Activated naive CD4-positive, alpha-beta T cell treated with anti-CD3 and anti-CD28 coated beads for 36 hours (primary cell): ENCODE measurements at regions not wholly inside any gene's neighbourhood (a gene's known extent, or its start where the extent isn't known, plus 50 kb on each side); places are given as distances from the start of the nearest gene placed in this dataset.
"Not testable (repeated sequence)": the region's sequence is repeated elsewhere in the genome, so short reads cannot be mapped to it uniquely, and the experiment has no call there.

ENCODE experiments used
- CTCF ChIA-PET: fragments of 350-600 bp; sonication (Branson Sonifier 250); formaldehyde crosslinking; loops from one replicate; lab custom pipeline; 2021; ENCODE audit warnings: antibody characterized with exemption; lab: Charles Lee
- DNase-seq: peaks from one replicate; pipeline ENCODE4 v3.0.0-alpha.2; 2020
- H3K27ac Mint-ChIP-seq: one replicate; pipeline ENCODE4 v1.8.0; 2021; ENCODE audit warnings: mild to moderate bottlenecking, mixed read lengths
- H3K27me3 Mint-ChIP-seq: one replicate; pipeline ENCODE4 v1.8.0; 2021; ENCODE audit warnings: low read depth, mixed read lengths
- H3K36me3 Mint-ChIP-seq: one replicate; pipeline ENCODE4 v1.8.0; 2021; ENCODE audit warnings: low read depth, mixed read lengths
- H3K4me1 Mint-ChIP-seq: one replicate; pipeline ENCODE4 v1.8.0; 2021; ENCODE audit warnings: low read depth, mixed read lengths
- H3K4me3 Mint-ChIP-seq: one replicate; pipeline ENCODE4 v1.8.0; 2021; ENCODE audit warnings: mild to moderate bottlenecking, moderate library complexity, mixed read lengths
- H3K9me3 Mint-ChIP-seq: one replicate; pipeline ENCODE4 v1.8.0; 2021; ENCODE audit warnings: mixed read lengths
- intact Hi-C: fragments of 100-400 bp; cut with micrococcal nuclease; formaldehyde crosslinking; loops from one replicate; pipeline ENCODE4 v1.15.1; 2023

- no peaks in the 10 kb centered on the region for H3K27me3 Mint-ChIP-seq
- intact Hi-C loops, result no loop called here
- CTCF ChIA-PET, result no interaction called here
These were observed 1070.7 kb downstream of the UQCRFS1 start for GRCh38 chr19:28142258-28142657.

GRCh38 chr19:28140201-28140600 lies 1072.8 kb downstream of the UQCRFS1 start:
- Mint-ChIP-seq H3K27me3 (no peaks in the 10 kb centered on the region), H3K4me3 (no peak overlapping the region)
- no peak for DNase-seq

More at GRCh38 chr19:28142258-28142657, 1070.7 kb downstream of the UQCRFS1 start:
- Mint-ChIP-seq H3K27ac (no peak overlapping the region), H3K4me1 (no peaks in the 10 kb centered on the region), H3K4me3 (no peak overlapping the region), H3K9me3 (peaks cover 10% of the 10 kb centered on the region), H3K36me3 (no peaks in the 10 kb centered on the region)
- DNase-seq, result no peak

GRCh38 chr19:28137772-28138171 lies 1075.2 kb downstream of the UQCRFS1 start:
- intact Hi-C loops, result no loop called here

More at GRCh38 chr19:28140201-28140600, 1072.8 kb downstream of the UQCRFS1 start:
- no peaks in the 10 kb centered on the region for H3K36me3 Mint-ChIP-seq
- CTCF ChIA-PET, result no interaction called here
- H3K4me1 Mint-ChIP-seq, result no peaks in the 10 kb centered on the region
- H3K9me3 Mint-ChIP-seq, result peaks cover 14% of the 10 kb centered on the region
- H3K27ac Mint-ChIP-seq, result no peak overlapping the region
- intact Hi-C loops, result no loop called here

GRCh38 chr19:28136796-28137195 lies 1076.2 kb downstream of the UQCRFS1 start:
- intact Hi-C loops, result no loop called here
- Mint-ChIP-seq H3K4me1 (no peaks in the 10 kb centered on the region), H3K36me3 (no peaks in the 10 kb centered on the region), H3K27me3 (no peaks in the 10 kb centered on the region), H3K27ac (no peak overlapping the region), H3K9me3 (peaks cover 17% of the 10 kb centered on the region), H3K4me3 (no peak overlapping the region)
- CTCF ChIA-PET, result no interaction called here
- DNase-seq, result no peak

More at GRCh38 chr19:28137772-28138171, 1075.2 kb downstream of the UQCRFS1 start:
- H3K9me3 Mint-ChIP-seq, result peaks cover 17% of the 10 kb centered on the region
- no peak overlapping the region for H3K27ac Mint-ChIP-seq
- no peak for DNase-seq
- H3K36me3 Mint-ChIP-seq, result no peaks in the 10 kb centered on the region
- no peak overlapping the region for H3K4me3 Mint-ChIP-seq
- CTCF ChIA-PET, result no interaction called here
- no peaks in the 10 kb centered on the region for H3K4me1 Mint-ChIP-seq
- H3K27me3 Mint-ChIP-seq, result no peaks in the 10 kb centered on the region

GRCh38 chr19:28135825-28136224 lies 1077.1 kb downstream of the UQCRFS1 start:
- H3K27ac Mint-ChIP-seq, result no peak overlapping the region
- no peak for DNase-seq
- H3K9me3 Mint-ChIP-seq, result peaks cover 16% of the 10 kb centered on the region
- H3K4me1 Mint-ChIP-seq, result no peaks in the 10 kb centered on the region
- no peaks in the 10 kb centered on the region for H3K27me3 Mint-ChIP-seq
- CTCF ChIA-PET, result no interaction called here
- intact Hi-C loops, result no loop called here
- no peak overlapping the region for H3K4me3 Mint-ChIP-seq
- H3K36me3 Mint-ChIP-seq, result no peaks in the 10 kb centered on the region

GRCh38 chr19:28134311-28134710 lies 1078.6 kb downstream of the UQCRFS1 start:
- Mint-ChIP-seq H3K27me3 (no peaks in the 10 kb centered on the region), H3K27ac (no peak overlapping the region), H3K4me1 (no peaks in the 10 kb centered on the region), H3K36me3 (no peaks in the 10 kb centered on the region), H3K4me3 (no peak overlapping the region), H3K9me3 (peaks cover 13% of the 10 kb centered on the region)
- CTCF ChIA-PET, result no interaction called here
- intact Hi-C loops, result no loop called here
- DNase-seq, result no peak

- H3K4me1 Mint-ChIP-seq, H3K27me3 Mint-ChIP-seq, CTCF ChIA-PET, DNase-seq, H3K9me3 Mint-ChIP-seq, H3K4me3 Mint-ChIP-seq, intact Hi-C loops, H3K36me3 Mint-ChIP-seq, H3K27ac Mint-ChIP-seq: not testable (repeated sequence)
These were observed 1082.1 kb downstream of the UQCRFS1 start for GRCh38 chr19:28130881-28131280.

- intact Hi-C loops, result no loop called here
- no peaks in the 10 kb centered on the region for H3K27me3 Mint-ChIP-seq
- CTCF ChIA-PET, result no interaction called here
- DNase-seq, result no peak
- peaks cover 4% of the 10 kb centered on the region for H3K9me3 Mint-ChIP-seq
- H3K36me3 Mint-ChIP-seq, result no peaks in the 10 kb centered on the region
- no peak overlapping the region for H3K27ac Mint-ChIP-seq
- no peak overlapping the region for H3K4me3 Mint-ChIP-seq
- no peaks in the 10 kb centered on the region for H3K4me1 Mint-ChIP-seq
These were observed 1082.9 kb downstream of the UQCRFS1 start for GRCh38 chr19:28130066-28130511.

GRCh38 chr19:28128341-28128740 lies 1084.6 kb downstream of the UQCRFS1 start:
- Mint-ChIP-seq H3K4me3 (no peak overlapping the region), H3K27ac (no peak overlapping the region), H3K27me3 (no peaks in the 10 kb centered on the region), H3K9me3 (peaks cover 4% of the 10 kb centered on the region), H3K4me1 (no peaks in the 10 kb centered on the region), H3K36me3 (no peaks in the 10 kb centered on the region)
- no peak for DNase-seq
- CTCF ChIA-PET, result no interaction called here
- intact Hi-C loops, result no loop called here

GRCh38 chr19:28126135-28126898 lies 1086.6 kb downstream of the UQCRFS1 start:
- no peak for DNase-seq
- Mint-ChIP-seq H3K36me3 (no peaks in the 10 kb centered on the region), H3K9me3 (peaks cover 3% of the 10 kb centered on the region), H3K27me3 (no peaks in the 10 kb centered on the region), H3K4me3 (no peak overlapping the region), H3K4me1 (no peaks in the 10 kb centered on the region), H3K27ac (no peak overlapping the region)
- intact Hi-C loops, result no loop called here
- CTCF ChIA-PET, result no interaction called here

GRCh38 chr19:28122734-28123133 lies 1090.2 kb downstream of the UQCRFS1 start:
- CTCF ChIA-PET, result no interaction called here

GRCh38 chr19:28118235-28118634 lies 1094.7 kb downstream of the UQCRFS1 start:
- intact Hi-C loops, result no loop called here
- Mint-ChIP-seq H3K4me1 (no peaks in the 10 kb centered on the region), H3K9me3 (peaks cover 20% of the 10 kb centered on the region), H3K4me3 (no peak overlapping the region), H3K36me3 (no peaks in the 10 kb centered on the region), H3K27ac (no peak overlapping the region), H3K27me3 (no peaks in the 10 kb centered on the region)
- CTCF ChIA-PET, result no interaction called here
- DNase-seq, result no peak

More at GRCh38 chr19:28122734-28123133, 1090.2 kb downstream of the UQCRFS1 start:
- peaks cover 4% of the 10 kb centered on the region for H3K9me3 Mint-ChIP-seq
- no peak overlapping the region for H3K4me3 Mint-ChIP-seq
- intact Hi-C loops, result no loop called here
- DNase-seq, result no peak
- no peaks in the 10 kb centered on the region for H3K4me1 Mint-ChIP-seq
- H3K27ac Mint-ChIP-seq, result no peak overlapping the region
- no peaks in the 10 kb centered on the region for H3K36me3 Mint-ChIP-seq
- H3K27me3 Mint-ChIP-seq, result no peaks in the 10 kb centered on the region

- H3K4me3 Mint-ChIP-seq, result no peak overlapping the region
These were observed 1095.8 kb downstream of the UQCRFS1 start for GRCh38 chr19:28117143-28117542.

More at GRCh38 chr19:28117143-28117542, 1095.8 kb downstream of the UQCRFS1 start:
- Mint-ChIP-seq H3K27me3 (no peaks in the 10 kb centered on the region), H3K27ac (no peak overlapping the region), H3K9me3 (peaks cover 20% of the 10 kb centered on the region), H3K4me1 (no peaks in the 10 kb centered on the region), H3K36me3 (no peaks in the 10 kb centered on the region)
- intact Hi-C loops, result no loop called here
- CTCF ChIA-PET, result no interaction called here
- DNase-seq, result no peak
